ENCODE measurements at regions not wholly inside any gene's neighbourhood (a gene's known extent, or its start where the extent isn't known, plus 50 kb on each side); places are given as distances from the start of the nearest gene placed in this dataset.

- Histone ChIP-seq H3K4me1 (ENCODE audit: control insufficient read depth in 2 of 2, insufficient read depth in 1 of 2, low read depth in 1 of 2, low read length in 2 of 2) (no peaks in the 10 kb centered on the region), H3K18ac (ENCODE audit: low read length) (no peak overlapping the region), H3K9me3 (replicated peaks in 1 of 2; ENCODE audit: control insufficient read depth in 2 of 2, insufficient read depth in 1 of 2, low read depth in 1 of 2, low read length in 2 of 2) (no peaks in the 10 kb centered on the region), H3K27me3 (ENCODE audit: control insufficient read depth in 3 of 3, insufficient read depth in 3 of 3, low read depth in 1 of 3, low read length in 3 of 3) (no peaks in the 10 kb centered on the region), H4K91ac (ENCODE audit: low read depth, low read length, poor library complexity) (no peak overlapping the region), H2AK5ac (ENCODE audit: low read depth, low read length) (no peak overlapping the region), H3K9ac (ENCODE audit: low read depth, low read length, poor library complexity) (no peak overlapping the region), H3K27ac (replicated peaks; ENCODE audit: low read length) (no peak overlapping the region), H2AFZ (ENCODE audit: low read length) (no peak overlapping the region), H3K14ac (ENCODE audit: low read length) (no peak overlapping the region), H2BK120ac (ENCODE audit: low read depth, low read length) (no peak overlapping the region), H2BK12ac (ENCODE audit: low read length) (no peak overlapping the region), H3K4me2 (ENCODE audit: insufficient read depth, low read length, poor library complexity, severe bottlenecking) (no peak overlapping the region), H4K8ac (ENCODE audit: low read depth, low read length) (no peak overlapping the region), H3K4ac (ENCODE audit: low read length) (no peak overlapping the region), H3K4me3 (ENCODE audit: low read length in 2 of 2) (no peak overlapping the region), H3K36me3 (replicated peaks in 1 of 2; ENCODE audit: control insufficient read depth in 2 of 2, insufficient read depth in 2 of 2, low read length in 2 of 2) (no peaks in the 10 kb centered on the region), H2BK15ac (ENCODE audit: low read length) (no peak overlapping the region), H3K23ac (ENCODE audit: low read depth, low read length, poor library complexity) (no peak overlapping the region), H3K79me1 (ENCODE audit: low read depth, low read length) (no peaks in the 10 kb centered on the region), H2BK5ac (ENCODE audit: low read length) (no peak overlapping the region)
- no peak for DNase-seq (ENCODE audit: low spot score)
- whole genome bisulfite sequencing, 2 donors (ENCODE audit: extremely low coverage in 2 of 2, insufficient read length in 2 of 2, insufficient replicate concordance in 1 of 2) = no CpG with 5 or more reads among the region's 1 CpG
Observed at GRCh38 chr11:81756864-81757595, 976.6 kb downstream of the FAM181B start.

GRCh38 chr11:81749245-81749644, 984.4 kb downstream of the FAM181B start:
- Histone ChIP-seq H4K91ac (ENCODE audit: low read depth, low read length, poor library complexity) (no peak overlapping the region), H3K79me1 (ENCODE audit: low read depth, low read length) (no peaks in the 10 kb centered on the region), H3K9ac (ENCODE audit: low read depth, low read length, poor library complexity) (no peak overlapping the region), H2BK120ac (ENCODE audit: low read depth, low read length) (no peak overlapping the region), H3K4me1 (ENCODE audit: control insufficient read depth in 2 of 2, insufficient read depth in 1 of 2, low read depth in 1 of 2, low read length in 2 of 2) (no peaks in the 10 kb centered on the region), H3K9me3 (replicated peaks in 1 of 2; ENCODE audit: control insufficient read depth in 2 of 2, insufficient read depth in 1 of 2, low read depth in 1 of 2, low read length in 2 of 2) (no peaks in the 10 kb centered on the region), H4K8ac (ENCODE audit: low read depth, low read length) (no peak overlapping the region), H2AK5ac (ENCODE audit: low read depth, low read length) (no peak overlapping the region), H3K4me2 (ENCODE audit: insufficient read depth, low read length, poor library complexity, severe bottlenecking) (no peak overlapping the region), H3K4ac (ENCODE audit: low read length) (no peak overlapping the region), H3K27me3 (ENCODE audit: control insufficient read depth in 3 of 3, insufficient read depth in 3 of 3, low read depth in 1 of 3, low read length in 3 of 3) (no peaks in the 10 kb centered on the region), H3K27ac (replicated peaks; ENCODE audit: low read length) (no peak overlapping the region), H2BK5ac (ENCODE audit: low read length) (no peak overlapping the region), H3K18ac (ENCODE audit: low read length) (no peak overlapping the region), H3K14ac (ENCODE audit: low read length) (no peak overlapping the region), H3K4me3 (ENCODE audit: low read length in 2 of 2) (no peak overlapping the region), H2BK15ac (ENCODE audit: low read length) (no peak overlapping the region), H3K36me3 (replicated peaks in 1 of 2; ENCODE audit: control insufficient read depth in 2 of 2, insufficient read depth in 2 of 2, low read length in 2 of 2) (no peaks in the 10 kb centered on the region), H3K23ac (ENCODE audit: low read depth, low read length, poor library complexity) (no peak overlapping the region), H2AFZ (ENCODE audit: low read length) (no peak overlapping the region), H2BK12ac (ENCODE audit: low read length) (no peak overlapping the region)
- no CpG with 5 or more reads among the region's 2 CpGs for WGBS, 2 donors (ENCODE audit: extremely low coverage in 2 of 2, insufficient read length in 2 of 2, insufficient replicate concordance in 1 of 2)
- DNase-seq (ENCODE audit: low spot score) = no peak

GRCh38 chr11:81744336-81745116, 989.1 kb downstream of the FAM181B start:
- Histone ChIP-seq H3K9me3 (replicated peaks in 1 of 2; ENCODE audit: control insufficient read depth in 2 of 2, insufficient read depth in 1 of 2, low read depth in 1 of 2, low read length in 2 of 2) (no peaks in the 10 kb centered on the region), H3K79me1 (ENCODE audit: low read depth, low read length) (no peaks in the 10 kb centered on the region), H2BK5ac (ENCODE audit: low read length) (no peak overlapping the region), H3K27ac (replicated peaks; ENCODE audit: low read length) (no peak overlapping the region), H3K23ac (ENCODE audit: low read depth, low read length, poor library complexity) (no peak overlapping the region), H3K4ac (ENCODE audit: low read length) (no peak overlapping the region), H2BK15ac (ENCODE audit: low read length) (no peak overlapping the region), H4K91ac (ENCODE audit: low read depth, low read length, poor library complexity) (no peak overlapping the region), H2BK120ac (ENCODE audit: low read depth, low read length) (no peak overlapping the region), H3K9ac (ENCODE audit: low read depth, low read length, poor library complexity) (no peak overlapping the region), H2AK5ac (ENCODE audit: low read depth, low read length) (no peak overlapping the region), H4K8ac (ENCODE audit: low read depth, low read length) (no peak overlapping the region), H2AFZ (ENCODE audit: low read length) (no peak overlapping the region), H3K4me3 (ENCODE audit: low read length in 2 of 2) (no peak overlapping the region), H3K18ac (ENCODE audit: low read length) (no peak overlapping the region), H3K36me3 (replicated peaks in 1 of 2; ENCODE audit: control insufficient read depth in 2 of 2, insufficient read depth in 2 of 2, low read length in 2 of 2) (no peaks in the 10 kb centered on the region), H3K4me2 (ENCODE audit: insufficient read depth, low read length, poor library complexity, severe bottlenecking) (no peak overlapping the region), H3K14ac (ENCODE audit: low read length) (no peak overlapping the region), H3K27me3 (ENCODE audit: control insufficient read depth in 3 of 3, insufficient read depth in 3 of 3, low read depth in 1 of 3, low read length in 3 of 3) (no peaks in the 10 kb centered on the region), H2BK12ac (ENCODE audit: low read length) (no peak overlapping the region), H3K4me1 (ENCODE audit: control insufficient read depth in 2 of 2, insufficient read depth in 1 of 2, low read depth in 1 of 2, low read length in 2 of 2) (no peaks in the 10 kb centered on the region)
- no peak for DNase-seq (ENCODE audit: low spot score)
- no CpG with 5 or more reads among the region's 35 CpGs for WGBS, 2 donors (ENCODE audit: extremely low coverage in 2 of 2, insufficient read length in 2 of 2, insufficient replicate concordance in 1 of 2)

- H2AK5ac ChIP-seq (ENCODE audit: low read depth, low read length) = no peak overlapping the region
- no peak overlapping the region for H2BK12ac ChIP-seq (ENCODE audit: low read length)
- no peak overlapping the region for H3K4me2 ChIP-seq (ENCODE audit: insufficient read depth, low read length, poor library complexity, severe bottlenecking)
- H3K14ac ChIP-seq (ENCODE audit: low read length) = no peak overlapping the region
- no peaks in the 10 kb centered on the region for H3K79me1 ChIP-seq (ENCODE audit: low read depth, low read length)
- no peak for DNase-seq (ENCODE audit: low spot score)
- H3K18ac ChIP-seq (ENCODE audit: low read length) = no peak overlapping the region
- H3K27me3 ChIP-seq (ENCODE audit: control insufficient read depth in 3 of 3, insufficient read depth in 3 of 3, low read depth in 1 of 3, low read length in 3 of 3) = no peaks in the 10 kb centered on the region
- H3K36me3 ChIP-seq (replicated peaks in 1 of 2; ENCODE audit: control insufficient read depth in 2 of 2, insufficient read depth in 2 of 2, low read length in 2 of 2) = no peaks in the 10 kb centered on the region
- H3K23ac ChIP-seq (ENCODE audit: low read depth, low read length, poor library complexity) = no peak overlapping the region
- no CpG with 5 or more reads among the region's 3 CpGs for WGBS, 2 donors (ENCODE audit: extremely low coverage in 2 of 2, insufficient read length in 2 of 2, insufficient replicate concordance in 1 of 2)
- H2BK5ac ChIP-seq (ENCODE audit: low read length) = no peak overlapping the region
- no peak overlapping the region for H2BK15ac ChIP-seq (ENCODE audit: low read length)
- no peak overlapping the region for H4K8ac ChIP-seq (ENCODE audit: low read depth, low read length)
- no peak overlapping the region for H2BK120ac ChIP-seq (ENCODE audit: low read depth, low read length)
- no peak overlapping the region for H3K9ac ChIP-seq (ENCODE audit: low read depth, low read length, poor library complexity)
- H4K91ac ChIP-seq (ENCODE audit: low read depth, low read length, poor library complexity) = no peak overlapping the region
- H3K4me3 ChIP-seq (ENCODE audit: low read length in 2 of 2) = no peak overlapping the region
- H3K4me1 ChIP-seq (ENCODE audit: control insufficient read depth in 2 of 2, insufficient read depth in 1 of 2, low read depth in 1 of 2, low read length in 2 of 2) = no peaks in the 10 kb centered on the region
- no peak overlapping the region for H2AFZ ChIP-seq (ENCODE audit: low read length)
- no peaks in the 10 kb centered on the region for H3K9me3 ChIP-seq (replicated peaks in 1 of 2; ENCODE audit: control insufficient read depth in 2 of 2, insufficient read depth in 1 of 2, low read depth in 1 of 2, low read length in 2 of 2)
- no peak overlapping the region for H3K4ac ChIP-seq (ENCODE audit: low read length)
- H3K27ac ChIP-seq (replicated peaks; ENCODE audit: low read length) = no peak overlapping the region
Observed at GRCh38 chr11:81725701-81726100, 1008.0 kb downstream of the FAM181B start.
